Large intestine (tissue), 3 donors: ENCODE measurements at regions not wholly inside any gene's neighbourhood (a gene's known extent, or its start where the extent isn't known, plus 50 kb on each side); places are given as distances from the start of the nearest gene placed in this dataset.

Source experiments
- DNase-seq, 2 donors: peaks; one replicate each; pipeline versions ENCODE4 v3.0.0 to v3.0.0-alpha.2; 2013
- H3K27ac ChIP-seq: one replicate; pipeline ENCODE4 v1.5.1; 2013; ENCODE audit warnings: low read length
- H3K27me3 ChIP-seq: 2 replicates; pipeline ENCODE4 v1.6.1; 2013; ENCODE audit warnings: low read length; ENCODE audit not compliant: control insufficient read depth, insufficient read depth
- H3K36me3 ChIP-seq: 2 replicates; pipeline ENCODE4 v1.6.1; 2013; ENCODE audit warnings: low read length; ENCODE audit not compliant: control insufficient read depth, insufficient read depth
- H3K4me1 ChIP-seq: one replicate; pipeline ENCODE4 v1.6.1; 2013; ENCODE audit warnings: low read length; ENCODE audit not compliant: control insufficient read depth, insufficient read depth
- H3K4me3 ChIP-seq: one replicate; pipeline ENCODE4 v1.5.1; 2013; ENCODE audit warnings: low read length
- H3K9me3 ChIP-seq: one replicate; pipeline ENCODE4 v1.6.1; 2013; ENCODE audit warnings: mild to moderate bottlenecking, low read depth, low read length, moderate library complexity; ENCODE audit not compliant: control insufficient read depth
- WGBS: methylation state at CpG from one replicate; pipeline ENCODE4 v1.1.5; 2013; ENCODE audit warnings: low lambda C conversion rate; ENCODE audit not compliant: insufficient coverage; 5-methylcytosine and 5-hydroxymethylcytosine counted together

DNA sequence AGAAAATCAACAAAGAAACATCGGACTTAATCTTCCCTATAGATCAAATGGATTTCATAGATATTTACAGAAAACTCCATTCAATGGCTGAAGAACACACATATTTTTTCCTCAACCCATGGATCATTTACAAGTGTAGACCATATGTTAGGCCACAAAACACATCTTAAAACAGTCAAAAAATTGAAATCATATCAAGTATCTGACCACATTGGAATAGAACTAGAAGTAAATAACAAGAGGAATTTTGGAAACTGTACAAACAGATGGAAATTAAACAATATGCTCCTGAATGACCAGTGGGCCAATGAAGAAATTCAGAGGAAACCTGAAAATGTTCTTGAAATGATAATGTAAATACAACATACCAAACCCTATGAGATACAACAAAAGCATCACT is 323.1 kb upstream of the GPR149 start:
- no peak overlapping the region for H3K27ac ChIP-seq
- WGBS, result no CpG with 5 or more reads among the region's 1 CpG
- H3K36me3 ChIP-seq, result no peaks in the 10 kb centered on the region
- H3K4me3 ChIP-seq, result no peak overlapping the region
- no peaks in the 10 kb centered on the region for H3K4me1 ChIP-seq
- no peaks in the 10 kb centered on the region for H3K9me3 ChIP-seq
- no peak for DNase-seq
- no peaks in the 10 kb centered on the region for H3K27me3 ChIP-seq

GRCh38 chr3:154749514-154749913 is 319.5 kb upstream of the GPR149 start:
- Histone ChIP-seq H3K36me3 (no peaks in the 10 kb centered on the region), H3K27ac (no peak overlapping the region), H3K9me3 (no peaks in the 10 kb centered on the region), H3K27me3 (no peaks in the 10 kb centered on the region), H3K4me3 (no peak overlapping the region), H3K4me1 (no peaks in the 10 kb centered on the region)
- WGBS, result no CpG with 5 or more reads among the region's 3 CpGs
- no peak for DNase-seq

DNA sequence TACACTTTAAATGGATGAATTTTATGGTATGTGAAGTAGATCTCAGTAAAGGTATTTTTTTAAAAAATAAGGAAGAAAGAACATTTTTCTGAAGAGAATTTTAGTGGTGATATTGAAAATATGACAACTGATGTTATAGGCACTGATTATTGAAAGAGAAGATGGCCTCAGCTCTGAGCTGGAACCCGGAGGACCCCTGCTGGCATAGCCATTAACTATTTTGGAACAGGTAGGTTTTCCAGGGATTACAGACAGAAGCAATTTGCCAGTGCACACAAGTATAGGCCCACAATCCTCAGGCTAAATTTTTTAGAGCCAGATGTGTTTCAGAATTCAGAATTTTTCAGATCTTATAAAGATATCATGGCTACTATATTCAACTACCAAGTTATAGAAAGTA is 315.9 kb upstream of the GPR149 start:
- Histone ChIP-seq H3K36me3 (no peaks in the 10 kb centered on the region), H3K4me1 (no peaks in the 10 kb centered on the region), H3K27ac (no peak overlapping the region), H3K27me3 (no peaks in the 10 kb centered on the region), H3K4me3 (no peak overlapping the region), H3K9me3 (no peaks in the 10 kb centered on the region)
- WGBS, result no CpG with 5 or more reads among the region's 1 CpG
- peak in 1 of 2 donors; percentile 5 for DNase-seq

- Histone ChIP-seq H3K4me1 (no peaks in the 10 kb centered on the region), H3K4me3 (no peak overlapping the region), H3K36me3 (no peaks in the 10 kb centered on the region), H3K9me3 (no peaks in the 10 kb centered on the region), H3K27ac (no peak overlapping the region), H3K27me3 (no peaks in the 10 kb centered on the region)
- no peak for DNase-seq
Observed at GRCh38 chr3:154745122-154745521, 315.1 kb upstream of the GPR149 start.

DNA sequence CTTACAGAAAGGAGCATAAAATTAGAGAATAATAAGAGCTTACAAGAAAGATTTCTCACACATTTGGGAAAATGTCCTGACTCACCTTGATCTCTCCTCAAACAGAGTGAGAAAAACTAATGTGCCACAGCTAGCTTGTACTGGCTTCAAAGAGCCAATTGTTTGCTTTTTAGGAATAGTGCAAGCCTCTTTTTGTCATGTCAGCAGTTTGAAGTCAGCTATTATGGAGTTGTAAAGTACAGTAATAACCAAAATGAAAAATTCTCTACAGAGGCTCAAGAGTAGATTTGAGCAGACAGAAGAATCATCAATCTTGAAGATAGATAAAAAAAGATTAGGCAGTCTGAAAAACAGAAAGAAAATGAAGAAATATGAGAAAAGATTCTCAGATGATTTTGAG is 313.4 kb upstream of the GPR149 start:
- Histone ChIP-seq H3K27me3 (no peaks in the 10 kb centered on the region), H3K36me3 (no peaks in the 10 kb centered on the region), H3K9me3 (no peaks in the 10 kb centered on the region), H3K27ac (no peak overlapping the region), H3K4me1 (no peaks in the 10 kb centered on the region), H3K4me3 (no peak overlapping the region)
- DNase-seq, result no peak

GRCh38 chr3:154734468-154734867 is 304.5 kb upstream of the GPR149 start:
- no peak overlapping the region for H3K27ac ChIP-seq
- no CpG with 5 or more reads among the region's 1 CpG for WGBS
- DNase-seq, result no peak
- H3K4me1 ChIP-seq, result no peaks in the 10 kb centered on the region
- H3K4me3 ChIP-seq, result no peak overlapping the region
- H3K36me3 ChIP-seq, result no peaks in the 10 kb centered on the region
- no peaks in the 10 kb centered on the region for H3K9me3 ChIP-seq
- H3K27me3 ChIP-seq, result no peaks in the 10 kb centered on the region

- WGBS, result no CpG with 5 or more reads among the region's 1 CpG
- H3K4me3 ChIP-seq, result no peak overlapping the region
- no peaks in the 10 kb centered on the region for H3K4me1 ChIP-seq
- no peak overlapping the region for H3K27ac ChIP-seq
- DNase-seq, result peak; percentile 2 to 6
- no peaks in the 10 kb centered on the region for H3K36me3 ChIP-seq
- H3K27me3 ChIP-seq, result no peaks in the 10 kb centered on the region
- no peaks in the 10 kb centered on the region for H3K9me3 ChIP-seq
Observed at GRCh38 chr3:154730186-154730585, 300.2 kb upstream of the GPR149 start.

DNA sequence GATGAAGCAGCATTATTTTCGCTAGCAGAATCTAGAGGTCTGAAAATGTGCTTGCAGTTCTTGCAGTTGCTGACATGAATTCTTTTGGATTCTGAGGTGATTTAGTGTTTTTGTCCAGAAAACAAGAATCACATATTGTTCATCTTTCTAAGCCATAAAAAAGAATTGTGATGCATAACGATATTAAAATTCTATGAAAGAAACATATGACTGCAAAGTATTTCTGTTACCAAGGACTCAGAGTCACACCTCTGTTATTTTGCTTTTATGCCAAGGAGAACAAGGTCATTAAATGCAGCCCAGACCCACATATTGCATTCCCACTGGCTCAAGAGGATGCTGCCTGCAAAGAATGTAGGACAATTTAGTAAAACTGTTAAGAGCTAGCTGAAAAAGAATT is 299.8 kb upstream of the GPR149 start:
- Histone ChIP-seq H3K27me3 (no peaks in the 10 kb centered on the region), H3K9me3 (no peaks in the 10 kb centered on the region), H3K4me3 (no peak overlapping the region), H3K27ac (no peak overlapping the region), H3K4me1 (no peaks in the 10 kb centered on the region), H3K36me3 (no peaks in the 10 kb centered on the region)
- DNase-seq, result no peak
- 67% methylated on average over 1 of the region's 2 CpGs for WGBS

DNA sequence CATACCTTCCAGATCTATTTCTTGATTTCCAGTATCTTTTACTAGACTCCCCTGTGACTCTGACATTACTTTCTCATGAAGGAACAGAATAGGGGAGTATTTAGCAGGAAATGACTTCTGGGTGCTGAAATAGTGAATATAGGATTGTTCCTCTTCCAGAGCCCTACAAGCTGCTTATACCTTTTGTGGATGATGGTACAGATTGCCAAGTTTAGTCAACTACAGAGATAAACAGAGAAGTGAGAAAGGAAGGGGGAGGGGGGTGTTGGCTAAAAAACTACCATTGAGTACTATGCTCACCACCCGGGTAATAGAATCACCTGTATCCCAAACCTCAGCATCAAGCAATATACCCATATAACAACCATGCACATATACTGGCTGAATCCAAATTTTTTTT is 298.3 kb upstream of the GPR149 start:
- H3K27ac ChIP-seq, result no peak overlapping the region
- no peaks in the 10 kb centered on the region for H3K4me1 ChIP-seq
- no CpG with 5 or more reads among the region's 1 CpG for WGBS
- no peaks in the 10 kb centered on the region for H3K27me3 ChIP-seq
- DNase-seq, result no peak
- H3K36me3 ChIP-seq, result no peaks in the 10 kb centered on the region
- H3K9me3 ChIP-seq, result no peaks in the 10 kb centered on the region
- no peak overlapping the region for H3K4me3 ChIP-seq

- no peak for DNase-seq
- H3K27ac ChIP-seq, result no peak overlapping the region
- H3K27me3 ChIP-seq, result no peaks in the 10 kb centered on the region
- H3K9me3 ChIP-seq, result no peaks in the 10 kb centered on the region
- no peak overlapping the region for H3K4me3 ChIP-seq
- H3K36me3 ChIP-seq, result no peaks in the 10 kb centered on the region
- H3K4me1 ChIP-seq, result no peaks in the 10 kb centered on the region
- WGBS, result 100% methylated on average over 1 of the region's 1 CpG
Observed at GRCh38 chr3:154720921-154721320, 290.9 kb upstream of the GPR149 start.

DNA sequence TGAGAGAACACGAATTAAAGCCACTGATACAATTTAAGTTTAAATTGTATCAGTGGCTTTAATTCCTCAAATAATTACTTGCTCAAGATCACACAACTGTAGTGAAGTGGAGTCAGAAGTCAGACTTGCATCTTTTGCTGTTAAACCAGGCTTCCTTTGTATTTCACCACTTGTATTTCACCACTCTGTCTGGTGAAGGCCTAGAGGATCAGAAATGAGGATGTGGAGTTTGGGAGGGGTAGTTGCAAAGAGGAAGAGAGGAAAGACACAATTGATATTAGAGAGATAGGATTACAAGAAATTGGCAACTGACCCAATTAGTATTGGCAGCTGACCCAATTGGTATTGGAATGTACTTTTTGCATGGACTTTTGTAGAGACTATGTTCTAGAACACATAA is 288.1 kb upstream of the GPR149 start:
- no peak overlapping the region for H3K4me3 ChIP-seq
- no peaks in the 10 kb centered on the region for H3K4me1 ChIP-seq
- DNase-seq, result no peak
- no peak overlapping the region for H3K27ac ChIP-seq
- no peaks in the 10 kb centered on the region for H3K9me3 ChIP-seq
- no peaks in the 10 kb centered on the region for H3K27me3 ChIP-seq
- no CpG with 5 or more reads among the region's 1 CpG for WGBS
- no peaks in the 10 kb centered on the region for H3K36me3 ChIP-seq
